ENCODE measurements at regions not wholly inside any gene's neighbourhood (a gene's known extent, or its start where the extent isn't known, plus 50 kb on each side); places are given as distances from the start of the nearest gene placed in this dataset.
A peak's percentile ranks its signal among the peaks of the same experiment; 100 is the strongest.

GRCh38 chr1:221149555-221150075 lies 270.4 kb downstream of the HLX start:
- TF ChIP-seq GATA3 (IDR thresholded peaks at IDR 0.05; ENCODE audit: low read depth, low read length) (no peak), GATA2 (IDR thresholded peaks at IDR 0.05; ENCODE audit: low read depth, low read length) (no peak)

GRCh38 chr1:221150996-221151395 lies 271.8 kb downstream of the HLX start:
- TF ChIP-seq GATA2 (IDR thresholded peaks at IDR 0.05; ENCODE audit: low read depth, low read length) (no peak), GATA3 (IDR thresholded peaks at IDR 0.05; ENCODE audit: low read depth, low read length) (no peak)

GRCh38 chr1:221154932-221155331 lies 275.7 kb downstream of the HLX start:
- no peak for TF ChIP-seq GATA2 (IDR thresholded peaks at IDR 0.05; ENCODE audit: low read depth, low read length)
- TF ChIP-seq GATA3 (IDR thresholded peaks at IDR 0.05; ENCODE audit: low read depth, low read length), result no peak

- TF ChIP-seq GATA3 (IDR thresholded peaks at IDR 0.05; ENCODE audit: low read depth, low read length) (no peak), GATA2 (IDR thresholded peaks at IDR 0.05; ENCODE audit: low read depth, low read length) (no peak)
Measured at GRCh38 chr1:221157026-221157761, 278.0 kb downstream of the HLX start.

DNA sequence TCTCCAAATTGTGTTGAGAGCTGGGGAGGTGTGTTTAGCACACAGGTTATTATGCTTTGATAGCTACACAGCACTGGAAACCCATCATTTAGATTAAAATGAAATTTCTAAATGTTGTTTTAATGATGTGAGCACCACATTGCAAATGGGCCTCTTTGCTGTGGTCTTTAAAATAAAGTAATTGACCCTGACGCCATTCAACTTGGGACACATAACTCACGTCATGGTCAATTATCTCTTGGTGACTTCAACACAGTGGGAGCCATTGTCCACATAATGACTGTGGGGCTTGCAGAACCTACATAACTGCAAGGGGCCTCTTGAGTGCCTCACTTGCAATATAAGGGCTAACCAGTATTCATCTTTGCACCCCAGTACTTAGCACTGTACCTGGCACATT lies 280.4 kb downstream of the HLX start:
- TF ChIP-seq GATA2 (IDR thresholded peaks at IDR 0.05; ENCODE audit: low read depth, low read length) (no peak), GATA3 (IDR thresholded peaks at IDR 0.05; ENCODE audit: low read depth, low read length) (no peak)

DNA sequence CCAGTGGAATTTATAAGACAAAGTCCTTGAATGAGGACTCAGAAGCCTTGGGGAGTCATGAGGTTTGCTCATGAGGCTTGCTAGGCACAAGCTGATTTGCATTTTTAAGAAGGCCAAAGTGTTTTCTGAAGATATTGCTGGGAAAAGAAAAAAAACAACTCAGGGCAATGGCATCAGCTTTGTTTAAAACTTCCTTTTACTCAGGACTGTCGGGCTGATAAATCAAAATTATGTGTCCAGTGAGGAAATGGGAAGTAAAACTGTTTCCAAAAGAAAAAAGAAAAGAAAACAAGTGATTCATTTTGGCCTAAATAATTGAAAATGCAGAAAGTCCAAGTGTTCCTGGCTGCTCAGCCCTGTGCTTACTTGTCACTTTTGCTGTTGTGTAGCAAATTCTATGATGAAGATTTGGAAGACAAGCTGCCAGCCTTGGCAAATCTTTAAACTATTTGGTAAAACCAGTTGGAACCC lies 282.4 kb downstream of the HLX start:
- TF ChIP-seq GATA2 (IDR thresholded peaks at IDR 0.05; ENCODE audit: low read depth, low read length) (no peak), GATA3 (IDR thresholded peaks at IDR 0.05; ENCODE audit: low read depth, low read length) (no peak)

DNA sequence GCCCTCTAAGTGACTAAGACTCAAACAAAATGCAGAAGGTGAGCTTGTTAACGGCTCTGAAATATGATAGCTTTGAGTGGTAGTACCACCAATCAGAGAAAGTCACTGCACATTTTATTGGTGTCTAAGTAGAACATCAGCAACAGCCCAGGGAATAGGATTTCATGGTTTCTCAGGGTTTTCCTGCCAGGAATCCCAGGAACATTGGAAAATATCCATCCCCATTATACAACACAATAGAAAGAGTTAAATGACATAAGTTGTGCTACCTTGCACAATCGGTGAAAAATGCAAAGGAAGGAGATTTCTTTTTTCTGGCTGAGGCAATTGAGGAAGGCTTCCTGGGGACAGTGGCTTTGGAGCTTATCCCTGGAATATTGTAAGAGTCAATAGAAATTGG lies 283.1 kb downstream of the HLX start:
- TF ChIP-seq GATA3 (IDR thresholded peaks at IDR 0.05; ENCODE audit: low read depth, low read length), result no peak
- TF ChIP-seq GATA2 (IDR thresholded peaks at IDR 0.05; ENCODE audit: low read depth, low read length), result no peak

GRCh38 chr1:221162939-221163338 lies 283.7 kb downstream of the HLX start:
- TF ChIP-seq GATA2 (IDR thresholded peaks at IDR 0.05; ENCODE audit: low read depth, low read length), result no peak
- TF ChIP-seq GATA3 (IDR thresholded peaks at IDR 0.05; ENCODE audit: low read depth, low read length), result no peak

DNA sequence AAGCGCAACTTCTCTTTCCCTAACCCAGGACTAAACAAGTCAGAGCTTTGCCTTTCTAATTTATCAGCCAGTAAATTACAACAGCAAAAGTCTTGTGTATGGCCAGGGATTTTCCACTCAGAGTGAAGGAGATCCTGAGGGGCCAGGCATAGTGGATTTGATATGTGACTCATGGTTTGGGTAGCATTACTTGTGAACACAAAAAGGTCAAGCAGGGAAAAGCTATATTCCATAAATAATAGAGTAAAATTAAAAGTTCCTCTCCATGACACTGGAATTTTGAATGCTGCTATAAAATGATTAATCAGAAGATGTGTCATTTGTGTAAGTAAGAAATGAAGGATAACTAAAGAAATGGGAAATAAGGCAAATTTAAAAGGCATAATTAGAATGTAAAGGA lies 284.8 kb downstream of the HLX start:
- TF ChIP-seq GATA3 (IDR thresholded peaks at IDR 0.05; ENCODE audit: low read depth, low read length) (no peak), GATA2 (IDR thresholded peaks at IDR 0.05; ENCODE audit: low read depth, low read length) (no peak)

- no peak for TF ChIP-seq GATA2 (IDR thresholded peaks at IDR 0.05; ENCODE audit: low read depth, low read length)
- no peak for TF ChIP-seq GATA3 (IDR thresholded peaks at IDR 0.05; ENCODE audit: low read depth, low read length)
Measured at GRCh38 chr1:221164951-221165838, 286.0 kb downstream of the HLX start.

GRCh38 chr1:221165839-221166500 lies 286.7 kb downstream of the HLX start:
- TF ChIP-seq GATA3 (IDR thresholded peaks at IDR 0.05; ENCODE audit: low read depth, low read length), result peak; percentile 85
- TF ChIP-seq GATA2 (IDR thresholded peaks at IDR 0.05; ENCODE audit: low read depth, low read length), result peak; percentile 90

- TF ChIP-seq GATA2 (IDR thresholded peaks at IDR 0.05; ENCODE audit: low read depth, low read length), result no peak
- no peak for TF ChIP-seq GATA3 (IDR thresholded peaks at IDR 0.05; ENCODE audit: low read depth, low read length)
Measured at GRCh38 chr1:221166559-221167318, 287.5 kb downstream of the HLX start.

DNA sequence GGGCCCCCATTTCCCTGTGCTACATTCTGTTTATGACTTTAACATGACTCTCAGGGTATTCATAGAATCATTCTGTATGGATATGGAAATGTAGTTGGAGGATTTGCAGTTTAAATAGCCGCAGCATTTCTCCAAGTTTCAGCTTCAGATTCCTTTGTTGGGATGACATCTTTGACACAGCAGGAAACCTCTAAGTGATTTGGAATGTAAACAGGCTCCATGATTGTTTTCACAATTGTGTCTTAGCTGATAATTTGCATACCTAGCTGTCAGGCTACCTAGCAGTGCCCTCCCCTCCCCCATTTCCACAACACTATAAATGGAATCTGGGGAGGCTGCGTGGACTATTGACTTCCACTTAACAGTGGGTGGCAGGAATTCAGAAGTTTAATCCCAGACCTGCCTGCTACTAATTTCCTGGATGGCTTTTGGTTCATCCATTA lies 290.2 kb downstream of the HLX start:
- TF ChIP-seq GATA2 (IDR thresholded peaks at IDR 0.05; ENCODE audit: low read depth, low read length) (no peak), GATA3 (IDR thresholded peaks at IDR 0.05; ENCODE audit: low read depth, low read length) (no peak)

Data from SH-SY5Y (cell line).